Mucosa of descending colon (tissue), 3 donors: ENCODE measurements at regions not wholly inside any gene's neighbourhood (a gene's known extent, or its start where the extent isn't known, plus 50 kb on each side); places are given as distances from the start of the nearest gene placed in this dataset.
"Not testable (repeated sequence)": the region's sequence is repeated elsewhere in the genome, so short reads cannot be mapped to it uniquely, and the experiment has no call there.

ENCODE experiments used
- ATAC-seq: fragments of 200-7000 bp; cut with Tn5 transposase; one replicate; pipeline ENCODE4 v1.9.1; 2020; ENCODE audit warnings: mild to moderate bottlenecking, moderate library complexity
- DNase-seq, 3 donors: peaks; one replicate each; pipeline ENCODE4 v3.0.0-alpha.2; 2020
- H3K36me3 ChIP-seq: fragments of 200-600 bp; one replicate; pipeline ENCODE4 v1.8.0; 2021; ENCODE audit warnings: low read depth, mild to moderate bottlenecking
- H3K4me1 ChIP-seq: fragments of 200-600 bp; one replicate; pipeline ENCODE4 v1.8.0; 2021; ENCODE audit warnings: low read depth, mild to moderate bottlenecking
- H3K4me3 ChIP-seq: fragments of 200-600 bp; one replicate; pipeline ENCODE4 v1.8.0; 2021; ENCODE audit warnings: mild to moderate bottlenecking
- H3K9me3 ChIP-seq: fragments of 200-600 bp; one replicate; pipeline ENCODE4 v1.8.0; 2021; ENCODE audit warnings: mild to moderate bottlenecking
- intact Hi-C, 2 donors: fragments of 100-400 bp; cut with DNase I in 1 of 2; cut with micrococcal nuclease in 1 of 2; formaldehyde crosslinking; loops; one replicate each; pipeline versions ENCODE4 v1.11.0 to v1.11.1; 2022; cut with DNase I, micrococcal nuclease
- donor health status: DM: no; HTN: no; CAD: no; lungs with moderate emphysema.
- donor health status: DM: no; HTN: no; CAD: no.
- donor health status: DM: no; HTN: yes; CAD: no.

GRCh38 chr1:120941066-120941465, 51.5 kb downstream of the PPIAL4A start:
- H3K9me3 ChIP-seq, DNase-seq, intact Hi-C loops, H3K4me3 ChIP-seq, H3K4me1 ChIP-seq, ATAC-seq, H3K36me3 ChIP-seq: not testable (repeated sequence)

DNA sequence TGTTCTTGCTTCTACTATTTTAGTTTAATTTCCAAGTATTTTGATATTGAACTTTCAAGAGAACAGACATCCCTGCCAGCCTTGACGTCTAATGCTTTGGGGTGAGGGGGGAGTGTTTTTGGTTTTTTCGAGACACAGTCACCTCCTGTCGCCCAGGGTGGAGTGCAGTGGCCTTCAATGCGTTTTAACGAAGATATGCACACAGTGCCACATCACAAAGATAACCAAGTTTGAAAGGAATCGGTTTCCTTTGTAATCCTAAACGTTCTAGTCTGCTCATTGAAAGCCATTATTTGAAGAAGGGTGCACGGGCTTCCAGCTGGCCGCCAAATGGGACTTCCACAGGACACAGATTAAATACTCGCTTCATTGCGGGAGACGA, 52.3 kb downstream of the PPIAL4A start:
- H3K36me3 ChIP-seq, H3K9me3 ChIP-seq, intact Hi-C loops, ATAC-seq, H3K4me3 ChIP-seq, DNase-seq, H3K4me1 ChIP-seq: not testable (repeated sequence)

DNA sequence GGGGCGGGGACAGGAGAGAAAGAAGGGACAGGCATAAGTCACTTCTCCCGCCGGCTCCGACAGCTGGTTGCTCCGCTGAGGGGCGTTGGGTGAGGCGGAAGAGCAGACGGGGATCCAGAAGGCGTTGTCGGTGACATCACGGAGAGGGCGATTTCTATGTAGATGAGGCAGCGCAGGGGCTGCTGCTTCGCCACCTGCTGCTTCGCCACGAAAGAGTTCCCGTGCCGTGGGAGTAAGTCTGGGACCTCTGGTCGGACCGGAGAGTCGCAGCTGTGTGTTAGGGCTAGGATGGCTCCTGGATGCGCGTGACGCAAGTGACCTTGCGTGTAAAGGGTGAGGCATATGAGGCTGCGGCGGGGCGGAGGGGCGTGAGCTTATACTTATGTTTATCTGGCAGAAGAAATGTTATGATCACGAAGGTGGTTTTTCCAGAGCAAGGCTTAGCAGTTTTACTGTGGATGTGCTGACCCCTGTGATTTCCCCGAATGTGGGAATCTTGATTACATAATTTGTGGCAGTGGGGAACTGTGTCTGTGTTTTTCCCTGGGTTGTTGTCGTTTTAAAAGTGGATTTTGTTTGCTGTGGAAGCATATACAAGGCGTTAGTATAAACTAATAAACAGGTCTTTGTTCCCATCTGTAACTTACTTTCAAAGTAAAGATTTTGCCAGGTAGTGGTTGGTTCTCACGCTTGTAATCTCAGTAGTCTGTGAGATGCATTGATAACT, 52.8 kb downstream of the PPIAL4A start:
- H3K9me3 ChIP-seq, H3K4me1 ChIP-seq, intact Hi-C loops, H3K36me3 ChIP-seq, H3K4me3 ChIP-seq: not testable (repeated sequence)
- DNase-seq (peak; percentile 78 to 89 (median 82)), ATAC-seq (peak; percentile 93)

GRCh38 chr1:120942945-120943319, 53.4 kb downstream of the PPIAL4A start:
- peak; percentile 3 for ATAC-seq
- intact Hi-C loops, H3K36me3 ChIP-seq, H3K4me3 ChIP-seq, H3K4me1 ChIP-seq, H3K9me3 ChIP-seq, DNase-seq: not testable (repeated sequence)

GRCh38 chr1:120944691-120945090, 55.1 kb downstream of the PPIAL4A start:
- H3K36me3 ChIP-seq, DNase-seq, H3K4me1 ChIP-seq, H3K4me3 ChIP-seq, H3K9me3 ChIP-seq, intact Hi-C loops, ATAC-seq: not testable (repeated sequence)

GRCh38 chr1:120945122-120945521, 55.6 kb downstream of the PPIAL4A start:
- DNase-seq, H3K4me3 ChIP-seq, H3K9me3 ChIP-seq, H3K36me3 ChIP-seq, intact Hi-C loops, ATAC-seq, H3K4me1 ChIP-seq: not testable (repeated sequence)

GRCh38 chr1:120947114-120947513, 57.5 kb downstream of the PPIAL4A start:
- H3K9me3 ChIP-seq, H3K36me3 ChIP-seq, intact Hi-C loops, H3K4me1 ChIP-seq, ATAC-seq, H3K4me3 ChIP-seq, DNase-seq: not testable (repeated sequence)

DNA sequence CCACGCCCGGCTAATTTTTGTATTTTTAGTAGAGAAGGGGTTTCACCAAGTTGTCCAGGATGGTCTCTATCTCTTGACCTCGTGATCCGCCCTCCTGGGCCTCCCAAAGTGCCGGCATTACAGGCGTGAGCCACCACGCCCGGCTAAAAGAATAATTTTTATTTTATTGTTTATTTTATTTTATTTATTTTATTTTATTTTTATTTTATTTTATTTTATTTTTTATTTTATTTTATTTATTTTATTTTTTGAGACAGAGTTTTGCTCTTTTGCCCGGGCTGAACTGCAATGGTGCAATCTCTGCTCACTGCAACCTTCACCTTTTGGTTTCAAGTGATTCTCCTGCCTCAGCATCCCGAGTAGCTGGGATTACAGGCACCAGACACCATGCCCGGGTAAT, 60.2 kb downstream of the PPIAL4A start:
- intact Hi-C loops, ATAC-seq, H3K36me3 ChIP-seq, H3K9me3 ChIP-seq, H3K4me1 ChIP-seq, DNase-seq, H3K4me3 ChIP-seq: not testable (repeated sequence)

GRCh38 chr1:120950633-120951032, 61.1 kb downstream of the PPIAL4A start:
- DNase-seq, H3K36me3 ChIP-seq, H3K4me1 ChIP-seq, intact Hi-C loops, ATAC-seq, H3K4me3 ChIP-seq, H3K9me3 ChIP-seq: not testable (repeated sequence)

- intact Hi-C loops, DNase-seq, ATAC-seq, H3K4me3 ChIP-seq, H3K4me1 ChIP-seq, H3K9me3 ChIP-seq, H3K36me3 ChIP-seq: not testable (repeated sequence)
Measured at GRCh38 chr1:120951100-120951499, 61.5 kb downstream of the PPIAL4A start.

DNA sequence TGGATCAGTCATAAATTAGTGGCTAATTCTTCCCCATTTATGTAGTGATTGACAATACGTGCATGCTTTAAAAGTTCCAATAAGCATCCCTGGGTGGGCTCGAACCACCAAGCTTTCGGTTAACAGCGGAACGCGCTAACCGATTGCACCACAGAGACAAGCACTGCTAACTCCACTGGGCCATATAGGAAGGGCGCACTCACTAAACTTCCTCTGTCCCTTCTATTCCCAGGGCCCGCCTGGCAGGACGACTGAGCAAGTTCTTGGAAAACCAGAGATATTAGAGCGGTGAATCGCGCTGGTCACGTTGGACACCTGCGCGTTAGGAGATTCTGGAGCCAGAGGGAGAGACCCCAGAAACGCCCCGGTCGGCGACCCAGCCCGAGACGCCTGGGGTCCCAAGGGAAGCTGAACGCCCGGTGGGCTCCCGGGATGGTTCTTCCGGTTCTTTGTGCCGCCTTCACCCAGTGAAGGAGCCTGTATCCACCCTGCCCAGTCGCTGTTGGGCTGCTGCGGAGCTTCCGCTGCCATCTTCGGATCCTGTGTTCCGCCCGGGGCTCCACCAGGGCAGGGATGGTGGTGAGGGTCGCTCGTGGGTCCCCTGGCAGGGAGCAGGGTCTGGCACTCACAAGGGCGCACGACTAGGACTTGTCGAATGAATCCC, 62.8 kb downstream of the PPIAL4A start:
- DNase-seq (peak in 1 of 3 donors; percentile 27), ATAC-seq (peak; percentile 63)
- H3K9me3 ChIP-seq, intact Hi-C loops, H3K36me3 ChIP-seq, H3K4me1 ChIP-seq, H3K4me3 ChIP-seq: not testable (repeated sequence)

- ATAC-seq: peak; percentile 43
- H3K4me3 ChIP-seq, intact Hi-C loops: not testable (repeated sequence)
Measured at GRCh38 chr1:120952871-120953265, 63.3 kb downstream of the PPIAL4A start.

More at GRCh38 chr1:120952871-120953265, 63.3 kb downstream of the PPIAL4A start:
- H3K36me3 ChIP-seq, H3K9me3 ChIP-seq, H3K4me1 ChIP-seq: not testable (repeated sequence)
- peak in 1 of 3 donors; percentile 26 for DNase-seq
